ENCODE measurements at regions not wholly inside any gene's neighbourhood (a gene's known extent, or its start where the extent isn't known, plus 50 kb on each side); places are given as distances from the start of the nearest gene placed in this dataset.

DNA sequence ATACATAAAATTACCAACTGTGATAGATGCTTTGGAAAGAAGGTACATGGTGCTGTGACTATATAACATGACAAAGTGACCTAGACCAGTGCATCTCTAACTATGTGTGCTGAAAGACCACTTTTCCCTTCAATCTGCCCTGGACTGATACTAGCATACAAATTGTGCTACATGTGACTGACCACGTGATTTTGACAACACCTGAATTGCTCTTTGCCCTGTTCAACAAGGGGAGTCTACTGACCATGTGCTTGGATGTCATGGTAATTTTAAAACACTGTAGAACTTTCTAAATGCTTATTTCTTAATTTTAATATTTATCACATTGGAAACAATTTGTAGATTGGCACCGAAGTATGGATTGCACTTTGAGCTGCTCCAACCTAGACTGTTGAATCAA lies 142.4 kb downstream of the CAND1 start:
- TF ChIP-seq POLR2A (IDR thresholded peaks at IDR 0.05) (no peak), CTCF (IDR thresholded peaks at IDR 0.05) (no peak)

Data from stomach (tissue), 4 donors.